Lower leg skin (tissue), 4 donors: ENCODE measurements at regions not wholly inside any gene's neighbourhood (a gene's known extent, or its start where the extent isn't known, plus 50 kb on each side); places are given as distances from the start of the nearest gene placed in this dataset.

Experiments used
- DNase-seq, 2 donors: peaks; one replicate each; pipeline ENCODE4 v3.0.0-alpha.2; 2019; ENCODE audit warnings: low spot score in 2 of 2
- H3K4me3 ChIP-seq: fragments of 200-600 bp; sonication (generic); 2 replicates; pipeline ENCODE4 v1.5.1; 2017; ENCODE audit warnings: mild to moderate bottlenecking, low read depth; ENCODE audit not compliant: poor library complexity, severe bottlenecking
- POLR2A ChIP-seq, 2 donors: fragments of 450-650 bp; IDR thresholded peaks; one replicate each; pipeline ENCODE4 v1.6.1; 2016 to 2017; ENCODE audit warnings: antibody characterized with exemption in 2 of 2, mild to moderate bottlenecking in 1 of 2, moderate library complexity in 1 of 2
- WGBS, 2 donors: methylation state at CpG; one replicate each; pipeline ENCODE4 v1.1.5; 2018; 5-methylcytosine and 5-hydroxymethylcytosine counted together
- intact Hi-C: fragments of 100-400 bp; cut with DNase I; formaldehyde crosslinking; loops from one replicate; pipeline ENCODE4 v1.15.0; 2023; ENCODE audit warnings: low total_unique reads
- TF ChIP-seq, protein P1 (sequence below), 3 donors: fragments of 450-650 bp; IDR thresholded peaks; one replicate each; pipeline ENCODE4 v1.5.1; 2016; ENCODE audit warnings: antibody characterized with exemption in 3 of 3, mild to moderate bottlenecking in 3 of 3, moderate library complexity in 2 of 3

DNA sequence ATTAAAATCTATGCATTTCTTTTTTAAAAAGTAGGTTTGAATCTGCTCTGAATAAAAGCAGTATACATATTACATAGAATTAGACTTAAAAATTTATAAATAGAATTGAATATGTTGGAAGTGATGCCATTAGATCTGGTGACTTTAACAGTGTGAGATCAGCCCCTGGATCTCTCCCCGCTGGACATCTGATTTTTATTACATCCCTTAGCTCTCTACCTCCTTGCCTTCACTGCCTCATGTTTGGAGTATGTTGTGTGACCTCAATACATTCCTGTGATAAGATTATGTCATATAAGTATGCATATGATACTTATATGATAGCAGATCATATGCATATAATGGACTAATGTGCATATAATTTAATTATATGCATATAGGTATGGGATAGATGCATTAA, 643.4 kb upstream of the NR2F2 start:
- WGBS, 2 donors = 82 to 88% methylated on average over 1 of the region's 1 CpG
- no peak for TF ChIP-seq POLR2A (IDR thresholded peaks at IDR 0.05)
- TF ChIP-seq, protein P1, sequence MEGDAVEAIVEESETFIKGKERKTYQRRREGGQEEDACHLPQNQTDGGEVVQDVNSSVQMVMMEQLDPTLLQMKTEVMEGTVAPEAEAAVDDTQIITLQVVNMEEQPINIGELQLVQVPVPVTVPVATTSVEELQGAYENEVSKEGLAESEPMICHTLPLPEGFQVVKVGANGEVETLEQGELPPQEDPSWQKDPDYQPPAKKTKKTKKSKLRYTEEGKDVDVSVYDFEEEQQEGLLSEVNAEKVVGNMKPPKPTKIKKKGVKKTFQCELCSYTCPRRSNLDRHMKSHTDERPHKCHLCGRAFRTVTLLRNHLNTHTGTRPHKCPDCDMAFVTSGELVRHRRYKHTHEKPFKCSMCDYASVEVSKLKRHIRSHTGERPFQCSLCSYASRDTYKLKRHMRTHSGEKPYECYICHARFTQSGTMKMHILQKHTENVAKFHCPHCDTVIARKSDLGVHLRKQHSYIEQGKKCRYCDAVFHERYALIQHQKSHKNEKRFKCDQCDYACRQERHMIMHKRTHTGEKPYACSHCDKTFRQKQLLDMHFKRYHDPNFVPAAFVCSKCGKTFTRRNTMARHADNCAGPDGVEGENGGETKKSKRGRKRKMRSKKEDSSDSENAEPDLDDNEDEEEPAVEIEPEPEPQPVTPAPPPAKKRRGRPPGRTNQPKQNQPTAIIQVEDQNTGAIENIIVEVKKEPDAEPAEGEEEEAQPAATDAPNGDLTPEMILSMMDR (IDR thresholded peaks at IDR 0.05) = no peak
- H3K4me3 ChIP-seq = no peak overlapping the region
- intact Hi-C loops = no loop called here
- no peak for DNase-seq

DNA sequence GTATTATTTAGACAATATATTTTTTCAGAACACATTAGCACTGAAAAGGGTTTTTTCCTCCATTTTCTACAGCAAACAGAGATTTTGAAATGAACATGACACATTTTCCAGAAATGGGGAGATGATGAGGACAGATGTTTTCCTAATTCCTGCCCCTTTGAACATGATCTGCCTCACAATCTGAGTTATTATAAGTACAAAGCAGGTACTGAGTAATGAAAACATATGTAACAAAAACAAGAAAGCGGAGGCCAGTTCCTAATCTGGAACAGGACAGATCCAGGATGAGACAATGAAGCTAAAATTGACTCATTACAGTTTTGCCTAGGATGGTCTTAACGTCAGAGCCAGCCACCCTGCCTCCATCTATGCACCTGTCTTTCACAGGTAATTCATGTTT, 642.8 kb upstream of the NR2F2 start:
- WGBS, 2 donors = 82 to 86% methylated on average over 2 of the region's 2 CpGs
- intact Hi-C loops = no loop called here
- H3K4me3 ChIP-seq = no peak overlapping the region
- TF ChIP-seq, protein P1 (IDR thresholded peaks at IDR 0.05) = no peak
- no peak for TF ChIP-seq POLR2A (IDR thresholded peaks at IDR 0.05)
- DNase-seq = no peak

DNA sequence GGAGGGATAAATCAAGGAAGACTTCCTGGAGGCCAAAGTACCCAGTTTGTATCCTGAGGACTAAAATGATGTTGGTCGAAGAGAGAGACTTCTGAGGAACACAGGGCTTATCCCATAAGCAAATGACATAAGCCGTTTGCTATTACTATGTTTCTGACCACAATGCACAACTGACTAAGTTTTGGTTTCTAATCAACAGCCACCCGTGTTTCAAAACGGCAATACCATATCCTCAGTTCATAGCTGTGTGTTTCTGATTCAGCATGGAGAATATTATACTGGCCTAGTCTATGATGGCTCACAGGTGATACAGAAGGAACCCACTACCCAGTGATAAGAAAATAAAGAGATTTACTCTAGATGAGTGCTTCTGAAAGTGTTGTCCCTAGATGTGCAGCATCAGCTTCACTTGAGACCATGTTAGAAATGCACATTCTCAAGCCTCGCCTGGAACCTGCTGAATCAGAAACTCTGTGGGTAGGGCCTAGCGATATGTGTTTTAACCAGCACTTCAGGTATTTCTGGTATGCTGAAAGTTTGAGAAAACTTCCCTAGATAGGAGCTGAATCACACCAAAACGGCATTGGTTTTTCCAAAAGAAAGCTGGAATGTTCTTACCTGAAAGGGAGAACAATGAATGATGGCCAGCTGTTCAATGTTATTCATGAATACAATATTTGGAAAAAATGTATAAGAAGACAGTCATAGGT, 639.7 kb upstream of the NR2F2 start:
- 78 to 86% methylated on average over 7 of the region's 7 CpGs for WGBS, 2 donors
- intact Hi-C loops = no loop called here
- DNase-seq = no peak
- no peak overlapping the region for H3K4me3 ChIP-seq
- TF ChIP-seq, protein P1 (IDR thresholded peaks at IDR 0.05) = no peak
- no peak for TF ChIP-seq POLR2A (IDR thresholded peaks at IDR 0.05)

DNA sequence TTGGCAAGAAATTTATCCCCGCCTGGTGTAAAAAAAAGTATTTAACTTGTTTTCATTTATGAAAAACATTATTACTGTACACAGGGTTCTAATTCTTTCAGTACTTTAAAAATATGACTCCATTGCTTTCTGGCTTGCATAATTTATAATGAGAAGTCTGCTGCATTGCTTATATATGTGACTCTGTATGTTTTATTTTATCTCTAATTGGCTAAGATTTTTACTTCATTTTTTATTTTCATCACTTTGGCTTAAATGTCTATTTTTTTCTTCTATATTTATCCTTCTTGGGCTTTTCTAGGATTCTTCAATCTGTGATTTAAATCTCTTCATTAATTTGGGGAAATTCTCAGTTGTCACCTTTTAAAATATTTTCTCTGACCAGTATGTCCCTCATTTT, 636.6 kb upstream of the NR2F2 start:
- no peak for DNase-seq
- TF ChIP-seq, protein P1 (IDR thresholded peaks at IDR 0.05) = no peak
- TF ChIP-seq POLR2A (IDR thresholded peaks at IDR 0.05) = no peak
- intact Hi-C loops = no loop called here
- no peak overlapping the region for H3K4me3 ChIP-seq
- 52 to 91% methylated on average over 1 of the region's 1 CpG for WGBS, 2 donors

DNA sequence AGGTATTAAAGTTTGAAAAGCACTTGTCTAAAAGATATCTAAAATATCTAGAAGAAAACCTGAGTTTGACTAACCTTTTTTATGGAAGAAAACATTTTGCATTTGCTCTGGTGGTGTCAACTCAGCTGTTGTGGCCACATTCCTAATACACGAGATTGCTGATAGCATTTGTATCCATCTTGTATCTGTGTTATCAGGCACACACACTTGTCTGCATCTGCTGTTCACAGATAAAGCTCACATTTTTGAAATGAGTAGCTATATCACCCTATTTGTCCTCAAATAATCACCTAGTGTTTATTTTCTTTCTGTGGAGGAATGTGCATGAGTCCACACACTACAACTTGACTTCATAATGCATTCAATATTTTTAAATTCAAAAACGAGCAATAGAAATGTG, 632.3 kb upstream of the NR2F2 start:
- WGBS, 2 donors = 67 to 75% methylated on average over 2 of the region's 2 CpGs
- no peak overlapping the region for H3K4me3 ChIP-seq
- TF ChIP-seq, protein P1 (IDR thresholded peaks at IDR 0.05) = no peak
- no peak for TF ChIP-seq POLR2A (IDR thresholded peaks at IDR 0.05)
- intact Hi-C loops = no loop called here
- no peak for DNase-seq

DNA sequence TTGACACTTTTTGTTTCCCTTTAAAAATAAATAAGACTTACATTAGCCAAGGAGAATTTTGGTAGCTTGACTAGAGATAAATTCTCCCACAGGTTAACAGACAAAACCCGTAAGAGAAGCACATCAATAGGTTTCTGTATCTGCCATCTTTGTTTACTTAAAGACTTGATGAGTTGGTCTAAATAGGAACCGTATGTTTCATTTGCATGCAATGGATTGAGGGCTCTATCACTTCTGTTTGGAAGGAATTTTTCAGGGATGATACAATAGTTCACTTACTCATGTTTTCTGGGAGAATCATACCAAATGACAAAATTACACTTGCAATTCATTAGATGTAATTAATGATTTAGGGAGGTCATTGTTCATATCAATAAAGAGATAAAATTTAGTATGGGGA, 631.5 kb upstream of the NR2F2 start:
- TF ChIP-seq, protein P1 (IDR thresholded peaks at IDR 0.05) = no peak
- no peak for TF ChIP-seq POLR2A (IDR thresholded peaks at IDR 0.05)
- no peak for DNase-seq
- H3K4me3 ChIP-seq = no peak overlapping the region
- 70 to 76% methylated on average over 2 of the region's 2 CpGs for WGBS, 2 donors
- intact Hi-C loops = no loop called here
